NCI-H1930 (cell line): ENCODE measurements at regions not wholly inside any gene's neighbourhood (a gene's known extent, or its start where the extent isn't known, plus 50 kb on each side); places are given as distances from the start of the nearest gene placed in this dataset.
"Not testable (repeated sequence)": the region's sequence is repeated elsewhere in the genome, so short reads cannot be mapped to it uniquely, and the experiment has no call there.

ENCODE experiments used
- DNase-seq, 2 experiments: peaks; one replicate each; lab custom pipeline; 2025; lab: John Stamatoyannopoulos, UW

- DNase-seq: no peak
These were observed 50.0 kb upstream of the ALDH1B1 start for GRCh38 chr9:38342532-38342931.

- no peak for DNase-seq
These were observed 50.4 kb upstream of the ALDH1B1 start for GRCh38 chr9:38342096-38342495.

- DNase-seq: no peak
These were observed 53.0 kb upstream of the ALDH1B1 start for GRCh38 chr9:38339496-38339895.

GRCh38 chr9:38339087-38339486, 53.4 kb upstream of the ALDH1B1 start:
- DNase-seq: no peak

GRCh38 chr9:38338342-38339018, 54.0 kb upstream of the ALDH1B1 start:
- no peak for DNase-seq

- DNase-seq: no peak
These were observed 54.7 kb upstream of the ALDH1B1 start for GRCh38 chr9:38337706-38338264.

- DNase-seq: no peak
These were observed 55.3 kb upstream of the ALDH1B1 start for GRCh38 chr9:38337181-38337580.

- DNase-seq: no peak
These were observed 56.2 kb upstream of the ALDH1B1 start for GRCh38 chr9:38336341-38336740.

- DNase-seq: no peak
These were observed 56.8 kb upstream of the ALDH1B1 start for GRCh38 chr9:38335686-38336085.

GRCh38 chr9:38334234-38334633, 58.3 kb upstream of the ALDH1B1 start:
- DNase-seq: no peak

GRCh38 chr9:38333047-38333446, 59.5 kb upstream of the ALDH1B1 start:
- no peak for DNase-seq

- DNase-seq: no peak
These were observed 59.9 kb upstream of the ALDH1B1 start for GRCh38 chr9:38332625-38333024.

GRCh38 chr9:38331141-38331540, 61.4 kb upstream of the ALDH1B1 start:
- no peak for DNase-seq

- no peak for DNase-seq
These were observed 62.5 kb upstream of the ALDH1B1 start for GRCh38 chr9:38329968-38330367.

- DNase-seq: no peak
These were observed 63.7 kb upstream of the ALDH1B1 start for GRCh38 chr9:38328765-38329164.

GRCh38 chr9:38326122-38326521, 66.4 kb upstream of the ALDH1B1 start:
- DNase-seq: no peak

- DNase-seq: not testable (repeated sequence)
These were observed 68.3 kb upstream of the ALDH1B1 start for GRCh38 chr9:38324213-38324612.

- DNase-seq: no peak
These were observed 69.6 kb upstream of the ALDH1B1 start for GRCh38 chr9:38322937-38323336.

GRCh38 chr9:38319496-38320173, 72.9 kb upstream of the ALDH1B1 start:
- DNase-seq: no peak

GRCh38 chr9:38318759-38319495, 73.6 kb upstream of the ALDH1B1 start:
- DNase-seq: no peak

GRCh38 chr9:38316166-38316780, 76.2 kb upstream of the ALDH1B1 start:
- DNase-seq: no peak

- no peak for DNase-seq
These were observed 77.4 kb upstream of the ALDH1B1 start for GRCh38 chr9:38315085-38315595.
